ENCODE measurements at regions not wholly inside any gene's neighbourhood (a gene's known extent, or its start where the extent isn't known, plus 50 kb on each side); places are given as distances from the start of the nearest gene placed in this dataset.

GRCh38 chr9:1454616-1455347, 404.6 kb downstream of the DMRT2 start:
- no peak for TF ChIP-seq CTCF (IDR thresholded peaks at IDR 0.05)
- no peak for TF ChIP-seq POLR2A (IDR thresholded peaks at IDR 0.05)
- TF ChIP-seq POLR2AphosphoS5 (IDR thresholded peaks at IDR 0.05): no peak
